GM18502 (cell line): ENCODE measurements at regions not wholly inside any gene's neighbourhood (a gene's known extent, or its start where the extent isn't known, plus 50 kb on each side); places are given as distances from the start of the nearest gene placed in this dataset.

ENCODE experiments used
- ATAC-seq: cut with Tn5 transposase; IDR thresholded peaks from one replicate; pipeline ENCODE4 v1.9.1; 2021; ENCODE audit warnings: mild to moderate bottlenecking; ENCODE audit not compliant: unreplicated experiment, poor library complexity

GRCh38 chr9:14522627-14523379, 170.4 kb downstream of the ZDHHC21 start:
- ATAC-seq, result no peak

- no peak for ATAC-seq
Measured at GRCh38 chr9:14520341-14520740, 172.9 kb downstream of the ZDHHC21 start.

- no peak for ATAC-seq
Measured at GRCh38 chr9:14517154-14517906, 175.9 kb downstream of the ZDHHC21 start.

GRCh38 chr9:14516656-14517055, 176.6 kb downstream of the ZDHHC21 start:
- no peak for ATAC-seq

GRCh38 chr9:14515571-14516198, 177.5 kb downstream of the ZDHHC21 start:
- ATAC-seq, result no peak

- no peak for ATAC-seq
Measured at GRCh38 chr9:14515049-14515448, 178.2 kb downstream of the ZDHHC21 start.

- no peak for ATAC-seq
Measured at GRCh38 chr9:14512942-14513341, 180.3 kb downstream of the ZDHHC21 start.

- peak; percentile 87 for ATAC-seq
Measured at GRCh38 chr9:14511452-14511851, 181.8 kb downstream of the ZDHHC21 start.

- no peak for ATAC-seq
Measured at GRCh38 chr9:14508884-14509283, 184.3 kb downstream of the ZDHHC21 start.

- no peak for ATAC-seq
Measured at GRCh38 chr9:14501366-14501765, 187.4 kb upstream of the NFIB start.

- no peak for ATAC-seq
Measured at GRCh38 chr9:14500705-14501104, 186.8 kb upstream of the NFIB start.

- ATAC-seq, result no peak
Measured at GRCh38 chr9:14499976-14500375, 186.0 kb upstream of the NFIB start.

- ATAC-seq, result no peak
Measured at GRCh38 chr9:14498824-14499223, 184.9 kb upstream of the NFIB start.

- no peak for ATAC-seq
Measured at GRCh38 chr9:14497476-14497875, 183.5 kb upstream of the NFIB start.

GRCh38 chr9:14488421-14489190, 174.7 kb upstream of the NFIB start:
- no peak for ATAC-seq

- no peak for ATAC-seq
Measured at GRCh38 chr9:14487547-14488185, 173.7 kb upstream of the NFIB start.

- no peak for ATAC-seq
Measured at GRCh38 chr9:14485366-14485765, 171.4 kb upstream of the NFIB start.

- no peak for ATAC-seq
Measured at GRCh38 chr9:14482856-14483255, 168.9 kb upstream of the NFIB start.

- no peak for ATAC-seq
Measured at GRCh38 chr9:14480526-14480925, 166.6 kb upstream of the NFIB start.

- no peak for ATAC-seq
Measured at GRCh38 chr9:14479163-14479560, 165.2 kb upstream of the NFIB start.
